GM19467 (cell line): ENCODE measurements at regions not wholly inside any gene's neighbourhood (a gene's known extent, or its start where the extent isn't known, plus 50 kb on each side); places are given as distances from the start of the nearest gene placed in this dataset.

Experiments
- ATAC-seq: cut with Tn5 transposase; IDR thresholded peaks from one replicate; pipeline ENCODE4 v1.9.1; 2021; ENCODE audit warnings: mild to moderate bottlenecking, moderate library complexity; ENCODE audit not compliant: unreplicated experiment

GRCh38 chr5:2658881-2659470 is 92.5 kb downstream of the IRX2 start:
- no peak for ATAC-seq

- ATAC-seq = no peak
Observed at GRCh38 chr5:2658447-2658846, 93.0 kb downstream of the IRX2 start.

GRCh38 chr5:2657151-2657550 is 94.3 kb downstream of the IRX2 start:
- no peak for ATAC-seq

- ATAC-seq = no peak
Observed at GRCh38 chr5:2656206-2656605, 95.3 kb downstream of the IRX2 start.

- ATAC-seq = no peak
Observed at GRCh38 chr5:2653991-2654390, 97.5 kb downstream of the IRX2 start.

GRCh38 chr5:2651116-2651515 is 100.4 kb downstream of the IRX2 start:
- ATAC-seq = no peak

GRCh38 chr5:2642684-2643345 is 108.7 kb downstream of the IRX2 start:
- ATAC-seq = no peak

- no peak for ATAC-seq
Observed at GRCh38 chr5:2640717-2641116, 110.8 kb downstream of the IRX2 start.

GRCh38 chr5:2639425-2639824 is 112.1 kb downstream of the IRX2 start:
- ATAC-seq = no peak

GRCh38 chr5:2634399-2635176 is 116.9 kb downstream of the IRX2 start:
- no peak for ATAC-seq

GRCh38 chr5:2633992-2634391 is 117.5 kb downstream of the IRX2 start:
- ATAC-seq = no peak

- ATAC-seq = no peak
Observed at GRCh38 chr5:2631758-2632157, 119.7 kb downstream of the IRX2 start.

GRCh38 chr5:2629045-2629444 is 122.4 kb downstream of the IRX2 start:
- ATAC-seq = no peak

GRCh38 chr5:2627867-2628266 is 123.6 kb downstream of the IRX2 start:
- no peak for ATAC-seq

GRCh38 chr5:2626572-2626971 is 124.9 kb downstream of the IRX2 start:
- no peak for ATAC-seq

GRCh38 chr5:2622866-2623265 is 128.6 kb downstream of the IRX2 start:
- no peak for ATAC-seq

GRCh38 chr5:2621631-2622030 is 129.8 kb downstream of the IRX2 start:
- ATAC-seq = no peak

GRCh38 chr5:2619216-2619615 is 132.3 kb downstream of the IRX2 start:
- no peak for ATAC-seq

- no peak for ATAC-seq
Observed at GRCh38 chr5:2617461-2617860, 134.0 kb downstream of the IRX2 start.

- ATAC-seq = no peak
Observed at GRCh38 chr5:2615917-2616316, 135.6 kb downstream of the IRX2 start.

- ATAC-seq = no peak
Observed at GRCh38 chr5:2614571-2614970, 136.9 kb downstream of the IRX2 start.

- ATAC-seq = no peak
Observed at GRCh38 chr5:2611659-2612058, 139.8 kb downstream of the IRX2 start.
